ENCODE measurements at regions not wholly inside any gene's neighbourhood (a gene's known extent, or its start where the extent isn't known, plus 50 kb on each side); places are given as distances from the start of the nearest gene placed in this dataset.
"Not testable (repeated sequence)": the region's sequence is repeated elsewhere in the genome, so short reads cannot be mapped to it uniquely, and the experiment has no call there.

- not testable (repeated sequence) for TF ChIP-seq NRF1 (IDR thresholded peaks at IDR 0.05; ENCODE audit: low read depth, low read length); JUND (IDR thresholded peaks at IDR 0.05; ENCODE audit: low read length); CTCF (IDR thresholded peaks at IDR 0.05; ENCODE audit: control extremely low read depth in 1 of 3, insufficient read depth in 1 of 3, low read depth in 1 of 3, low read length in 3 of 3)
Observed at GRCh38 chr16:29607428-29607823, 55.6 kb upstream of the SPN start.
